ENCODE measurements at regions not wholly inside any gene's neighbourhood (a gene's known extent, or its start where the extent isn't known, plus 50 kb on each side); places are given as distances from the start of the nearest gene placed in this dataset.

DNA sequence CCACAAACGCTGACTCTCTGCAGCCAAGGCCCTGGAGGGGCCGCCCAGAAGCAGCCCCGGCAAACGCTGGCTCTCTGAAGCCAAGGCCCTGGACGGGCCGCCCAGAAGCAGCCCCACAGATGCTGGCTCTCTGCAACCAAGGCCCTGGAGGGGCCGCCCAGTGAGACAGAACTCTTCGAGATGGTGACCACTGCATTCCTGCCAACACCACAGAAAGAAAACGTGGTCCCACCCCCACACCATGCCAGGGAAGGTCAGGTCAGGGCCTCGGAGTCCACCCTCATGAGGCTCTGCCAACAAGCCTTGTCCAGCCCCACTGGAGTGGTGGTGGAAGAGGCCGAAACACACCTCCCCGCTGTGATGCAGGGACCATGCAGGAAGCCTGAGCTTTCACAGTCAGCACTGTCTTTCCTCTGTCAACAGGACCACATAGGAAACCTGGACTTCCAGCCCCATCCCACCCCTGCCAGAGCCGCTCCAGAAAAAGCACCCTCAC, 97.5 kb downstream of the DLL1 start:
- Histone ChIP-seq H4K20me1 (ENCODE audit: insufficient read depth) (no peaks in the 10 kb centered on the region), H3K4me1 (ENCODE audit: control insufficient read depth in 1 of 2, insufficient read depth in 2 of 2, low read depth in 1 of 2, low read length in 1 of 2) (no peaks in the 10 kb centered on the region; a peak in 1 of 4 replicates), H3F3A (replicated peaks; ENCODE audit: insufficient read depth) (no peaks in the 10 kb centered on the region), H3K27me3 (ENCODE audit: insufficient read depth) (no peaks in the 10 kb centered on the region), H3K4me3 (ENCODE audit: low read depth in 2 of 2, low read length in 1 of 2) (no peak overlapping the region), H3K9me2 (no peaks in the 10 kb centered on the region), H3K9ac (no peak overlapping the region), H3K9me3 (peaks cover 19% of the 10 kb centered on the region; the same call in 1 of the 2 replicates), H3K4me2 (no peak overlapping the region), H3K27ac (ENCODE audit: low read depth in 2 of 2, low read length in 1 of 2) (no peak overlapping the region), H3K36me3 (replicated peaks in 1 of 2; ENCODE audit: control insufficient read depth in 1 of 2, insufficient read depth in 2 of 2, low read length in 1 of 2) (no peaks in the 10 kb centered on the region), H2AFZ (ENCODE audit: low read depth) (no peak overlapping the region), H3K79me2 (ENCODE audit: insufficient read depth) (no peaks in the 10 kb centered on the region)
- ChIA-PET CTCF (no interaction called here), POLR2A (no interaction called here)
- TF ChIP-seq ELF1 (IDR thresholded peaks at IDR 0.05) = no peak
- TF ChIP-seq RFX5 (IDR thresholded peaks at IDR 0.05; ENCODE audit: low read length) = no peak
- TF ChIP-seq EP300 (IDR thresholded peaks at IDR 0.05; ENCODE audit: borderline replicate concordance in 1 of 2, low read depth in 1 of 2, low read length in 1 of 2) = no peak
- TF ChIP-seq, protein P1, sequence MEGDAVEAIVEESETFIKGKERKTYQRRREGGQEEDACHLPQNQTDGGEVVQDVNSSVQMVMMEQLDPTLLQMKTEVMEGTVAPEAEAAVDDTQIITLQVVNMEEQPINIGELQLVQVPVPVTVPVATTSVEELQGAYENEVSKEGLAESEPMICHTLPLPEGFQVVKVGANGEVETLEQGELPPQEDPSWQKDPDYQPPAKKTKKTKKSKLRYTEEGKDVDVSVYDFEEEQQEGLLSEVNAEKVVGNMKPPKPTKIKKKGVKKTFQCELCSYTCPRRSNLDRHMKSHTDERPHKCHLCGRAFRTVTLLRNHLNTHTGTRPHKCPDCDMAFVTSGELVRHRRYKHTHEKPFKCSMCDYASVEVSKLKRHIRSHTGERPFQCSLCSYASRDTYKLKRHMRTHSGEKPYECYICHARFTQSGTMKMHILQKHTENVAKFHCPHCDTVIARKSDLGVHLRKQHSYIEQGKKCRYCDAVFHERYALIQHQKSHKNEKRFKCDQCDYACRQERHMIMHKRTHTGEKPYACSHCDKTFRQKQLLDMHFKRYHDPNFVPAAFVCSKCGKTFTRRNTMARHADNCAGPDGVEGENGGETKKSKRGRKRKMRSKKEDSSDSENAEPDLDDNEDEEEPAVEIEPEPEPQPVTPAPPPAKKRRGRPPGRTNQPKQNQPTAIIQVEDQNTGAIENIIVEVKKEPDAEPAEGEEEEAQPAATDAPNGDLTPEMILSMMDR (IDR thresholded peaks at IDR 0.05) = no peak
- no peak for TF ChIP-seq YY1 (IDR thresholded peaks at IDR 0.05; ENCODE audit: low read depth)
- TF ChIP-seq RCOR1 (IDR thresholded peaks at IDR 0.05; ENCODE audit: low read length) = no peak
- no peak for TF ChIP-seq POLR2AphosphoS5 (IDR thresholded peaks at IDR 0.05; ENCODE audit: low read depth, low read length)
- no peak for TF ChIP-seq GABPA (IDR thresholded peaks at IDR 0.05; ENCODE audit: low read depth)
- TF ChIP-seq RXRA (IDR thresholded peaks at IDR 0.05; ENCODE audit: borderline replicate concordance, low read depth) = no peak
- TF ChIP-seq, protein P2, sequence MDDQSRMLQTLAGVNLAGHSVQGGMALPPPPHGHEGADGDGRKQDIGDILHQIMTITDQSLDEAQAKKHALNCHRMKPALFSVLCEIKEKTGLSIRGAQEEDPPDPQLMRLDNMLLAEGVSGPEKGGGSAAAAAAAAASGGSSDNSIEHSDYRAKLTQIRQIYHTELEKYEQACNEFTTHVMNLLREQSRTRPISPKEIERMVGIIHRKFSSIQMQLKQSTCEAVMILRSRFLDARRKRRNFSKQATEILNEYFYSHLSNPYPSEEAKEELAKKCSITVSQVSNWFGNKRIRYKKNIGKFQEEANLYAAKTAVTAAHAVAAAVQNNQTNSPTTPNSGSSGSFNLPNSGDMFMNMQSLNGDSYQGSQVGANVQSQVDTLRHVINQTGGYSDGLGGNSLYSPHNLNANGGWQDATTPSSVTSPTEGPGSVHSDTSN (IDR thresholded peaks at IDR 0.05) = no peak
- TF ChIP-seq, protein P3, sequence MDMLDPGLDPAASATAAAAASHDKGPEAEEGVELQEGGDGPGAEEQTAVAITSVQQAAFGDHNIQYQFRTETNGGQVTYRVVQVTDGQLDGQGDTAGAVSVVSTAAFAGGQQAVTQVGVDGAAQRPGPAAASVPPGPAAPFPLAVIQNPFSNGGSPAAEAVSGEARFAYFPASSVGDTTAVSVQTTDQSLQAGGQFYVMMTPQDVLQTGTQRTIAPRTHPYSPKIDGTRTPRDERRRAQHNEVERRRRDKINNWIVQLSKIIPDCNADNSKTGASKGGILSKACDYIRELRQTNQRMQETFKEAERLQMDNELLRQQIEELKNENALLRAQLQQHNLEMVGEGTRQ (IDR thresholded peaks at IDR 0.05; ENCODE audit: borderline replicate concordance, low read depth, low read length) = no peak
- no peak for TF ChIP-seq JUND (IDR thresholded peaks at IDR 0.05)
- TF ChIP-seq, protein P4, sequence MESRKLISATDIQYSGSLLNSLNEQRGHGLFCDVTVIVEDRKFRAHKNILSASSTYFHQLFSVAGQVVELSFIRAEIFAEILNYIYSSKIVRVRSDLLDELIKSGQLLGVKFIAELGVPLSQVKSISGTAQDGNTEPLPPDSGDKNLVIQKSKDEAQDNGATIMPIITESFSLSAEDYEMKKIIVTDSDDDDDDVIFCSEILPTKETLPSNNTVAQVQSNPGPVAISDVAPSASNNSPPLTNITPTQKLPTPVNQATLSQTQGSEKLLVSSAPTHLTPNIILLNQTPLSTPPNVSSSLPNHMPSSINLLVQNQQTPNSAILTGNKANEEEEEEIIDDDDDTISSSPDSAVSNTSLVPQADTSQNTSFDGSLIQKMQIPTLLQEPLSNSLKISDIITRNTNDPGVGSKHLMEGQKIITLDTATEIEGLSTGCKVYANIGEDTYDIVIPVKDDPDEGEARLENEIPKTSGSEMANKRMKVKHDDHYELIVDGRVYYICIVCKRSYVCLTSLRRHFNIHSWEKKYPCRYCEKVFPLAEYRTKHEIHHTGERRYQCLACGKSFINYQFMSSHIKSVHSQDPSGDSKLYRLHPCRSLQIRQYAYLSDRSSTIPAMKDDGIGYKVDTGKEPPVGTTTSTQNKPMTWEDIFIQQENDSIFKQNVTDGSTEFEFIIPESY (IDR thresholded peaks at IDR 0.05; ENCODE audit: borderline replicate concordance, low read depth) = no peak
- no peak for TF ChIP-seq RAD21 (IDR thresholded peaks at IDR 0.05; ENCODE audit: low read length)
- no peak for TF ChIP-seq NFIC (IDR thresholded peaks at IDR 0.05; ENCODE audit: borderline replicate concordance)
- no peak for TF ChIP-seq SMC3 (IDR thresholded peaks at IDR 0.05; ENCODE audit: low read depth, low read length)
- no peak for TF ChIP-seq GATA2 (CRISPR knock-in tag; IDR thresholded peaks at IDR 0.05)
- 51% methylated on average over 3 of the region's 13 CpGs for WGBS (ENCODE audit: low lambda C conversion rate)
- no peak for DNase-seq

Data from SK-N-SH (cell line).